Astrocyte (in vitro differentiated cells and primary cell): ENCODE measurements at regions not wholly inside any gene's neighbourhood (a gene's known extent, or its start where the extent isn't known, plus 50 kb on each side); places are given as distances from the start of the nearest gene placed in this dataset.

Experiments
- DNase-seq: peaks from one replicate; pipeline ENCODE4 v3.0.0-alpha.2; 2010; ENCODE audit warnings: low read depth
- FAIRE-seq: peaks from 2 replicates; lab custom pipeline; 2011; peaks lifted over from hg19 to GRCh38; lab: Jason Lieb, UNC
- H2AFZ ChIP-seq: 2 replicates; pipeline ENCODE4 v1.6.0; 2012; ENCODE audit warnings: low read depth, low read length, inconsistent platforms
- H3K27ac ChIP-seq: 2 replicates; pipeline ENCODE4 v1.5.1; 2011; ENCODE audit warnings: low read depth, low read length, inconsistent platforms
- H3K27me3 ChIP-seq: 2 replicates; pipeline ENCODE4 v1.6.0; 2011; ENCODE audit warnings: low read length, inconsistent platforms; ENCODE audit not compliant: insufficient read depth
- H3K36me3 ChIP-seq: 2 replicates; pipeline ENCODE4 v1.5.1; 2011; ENCODE audit warnings: low read length, inconsistent platforms; ENCODE audit not compliant: insufficient read depth
- H3K4me1 ChIP-seq: 2 replicates; pipeline ENCODE4 v1.5.1; 2011; ENCODE audit warnings: low read length, inconsistent platforms; ENCODE audit not compliant: insufficient read depth
- H3K4me2 ChIP-seq: 2 replicates; pipeline ENCODE4 v1.6.0; 2012; ENCODE audit warnings: low read length, inconsistent platforms
- H3K4me3 ChIP-seq: 2 replicates; pipeline ENCODE4 v1.5.1; 2011; ENCODE audit warnings: low read depth, mild to moderate bottlenecking, low read length, inconsistent platforms; ENCODE audit not compliant: insufficient read depth
- H3K79me2 ChIP-seq: 2 replicates; pipeline ENCODE4 v1.6.0; 2012; ENCODE audit warnings: mild to moderate bottlenecking, low read length, inconsistent platforms; ENCODE audit not compliant: insufficient read depth
- H3K9ac ChIP-seq: 2 replicates; pipeline ENCODE4 v1.6.0; 2012; ENCODE audit warnings: mild to moderate bottlenecking, low read length, inconsistent platforms
- H3K9me3 ChIP-seq: 2 replicates; pipeline ENCODE4 v1.5.1; 2012; ENCODE audit warnings: low read depth, mild to moderate bottlenecking, low read length, inconsistent platforms; ENCODE audit not compliant: insufficient read depth
- H4K20me1 ChIP-seq: 2 replicates; pipeline ENCODE4 v1.6.0; 2012; ENCODE audit warnings: low read length, inconsistent platforms; ENCODE audit not compliant: insufficient read depth
- H3K27ac Mint-ChIP-seq: one replicate; pipeline ENCODE4 v1.8.0; 2021; ENCODE audit warnings: mild to moderate bottlenecking, mixed read lengths; ENCODE audit not compliant: unreplicated experiment
- H3K27me3 Mint-ChIP-seq: one replicate; pipeline ENCODE4 v1.8.0; 2021; ENCODE audit warnings: low read depth, mixed read lengths; ENCODE audit not compliant: unreplicated experiment
- H3K36me3 Mint-ChIP-seq: one replicate; pipeline ENCODE4 v1.8.0; 2021; ENCODE audit warnings: low read depth, mixed read lengths; ENCODE audit not compliant: unreplicated experiment
- H3K4me1 Mint-ChIP-seq: one replicate; pipeline ENCODE4 v1.8.0; 2021; ENCODE audit warnings: low read depth, mixed read lengths; ENCODE audit not compliant: unreplicated experiment
- H3K4me3 Mint-ChIP-seq: one replicate; pipeline ENCODE4 v1.8.0; 2021; ENCODE audit warnings: mild to moderate bottlenecking, moderate library complexity, mixed read lengths; ENCODE audit not compliant: unreplicated experiment
- H3K9me3 Mint-ChIP-seq: one replicate; pipeline ENCODE4 v1.8.0; 2021; ENCODE audit warnings: mild to moderate bottlenecking, mixed read lengths; ENCODE audit not compliant: unreplicated experiment
- EZH2 ChIP-seq: IDR thresholded peaks from 2 replicates; pipeline ENCODE4 v1.6.1; 2012; ENCODE audit warnings: mild to moderate bottlenecking, low read length, inconsistent platforms; ENCODE audit not compliant: insufficient read depth
- TF ChIP-seq, protein P1 (sequence below): IDR thresholded peaks from 2 replicates; pipeline ENCODE4 v1.5.1; 2011; ENCODE audit warnings: low read depth, mild to moderate bottlenecking, inconsistent platforms, low read length, moderate library complexity; ENCODE audit not compliant: insufficient read depth

DNA sequence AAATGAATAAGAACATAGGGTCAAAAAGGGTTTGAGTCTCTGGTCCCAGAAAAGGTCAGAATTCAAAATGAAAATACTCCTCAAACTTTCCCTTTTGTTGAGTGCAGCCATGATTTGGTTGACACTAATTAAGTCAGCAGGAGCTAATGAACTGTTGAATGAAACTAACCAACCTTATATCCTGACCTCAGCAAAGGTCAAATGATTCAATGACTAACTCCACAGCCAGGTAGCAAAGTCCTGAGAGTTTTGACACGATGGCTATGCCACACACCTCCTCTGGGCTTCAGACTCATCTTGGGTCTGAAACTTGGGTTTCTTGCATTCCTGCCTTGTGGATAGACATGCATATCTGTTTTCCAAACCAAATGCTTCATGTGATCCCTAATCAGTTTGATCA is 172.3 kb downstream of the INO80D start:
- Histone ChIP-seq H3K4me1 (no peaks in the 10 kb centered on the region), H3K4me2 (no peak overlapping the region), H3K27ac (no peak overlapping the region), H3K9me3 (no peaks in the 10 kb centered on the region), H3K36me3 (no peaks in the 10 kb centered on the region), H3K9ac (no peak overlapping the region), H3K27me3 (peaks cover 12% of the 10 kb centered on the region), H4K20me1 (no peaks in the 10 kb centered on the region), H3K4me3 (no peak overlapping the region), H2AFZ (no peak overlapping the region), H3K79me2 (no peaks in the 10 kb centered on the region)
- FAIRE-seq (no peak), DNase-seq (no peak)
- Mint-ChIP-seq H3K4me3 (no peak overlapping the region), H3K9me3 (peaks cover 3% of the 10 kb centered on the region), H3K27me3 (peaks cover 11% of the 10 kb centered on the region), H3K27ac (no peak overlapping the region), H3K4me1 (no peaks in the 10 kb centered on the region), H3K36me3 (no peaks in the 10 kb centered on the region)
- TF ChIP-seq, protein P1, sequence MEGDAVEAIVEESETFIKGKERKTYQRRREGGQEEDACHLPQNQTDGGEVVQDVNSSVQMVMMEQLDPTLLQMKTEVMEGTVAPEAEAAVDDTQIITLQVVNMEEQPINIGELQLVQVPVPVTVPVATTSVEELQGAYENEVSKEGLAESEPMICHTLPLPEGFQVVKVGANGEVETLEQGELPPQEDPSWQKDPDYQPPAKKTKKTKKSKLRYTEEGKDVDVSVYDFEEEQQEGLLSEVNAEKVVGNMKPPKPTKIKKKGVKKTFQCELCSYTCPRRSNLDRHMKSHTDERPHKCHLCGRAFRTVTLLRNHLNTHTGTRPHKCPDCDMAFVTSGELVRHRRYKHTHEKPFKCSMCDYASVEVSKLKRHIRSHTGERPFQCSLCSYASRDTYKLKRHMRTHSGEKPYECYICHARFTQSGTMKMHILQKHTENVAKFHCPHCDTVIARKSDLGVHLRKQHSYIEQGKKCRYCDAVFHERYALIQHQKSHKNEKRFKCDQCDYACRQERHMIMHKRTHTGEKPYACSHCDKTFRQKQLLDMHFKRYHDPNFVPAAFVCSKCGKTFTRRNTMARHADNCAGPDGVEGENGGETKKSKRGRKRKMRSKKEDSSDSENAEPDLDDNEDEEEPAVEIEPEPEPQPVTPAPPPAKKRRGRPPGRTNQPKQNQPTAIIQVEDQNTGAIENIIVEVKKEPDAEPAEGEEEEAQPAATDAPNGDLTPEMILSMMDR, result no peak
- TF ChIP-seq EZH2, result no peak

DNA sequence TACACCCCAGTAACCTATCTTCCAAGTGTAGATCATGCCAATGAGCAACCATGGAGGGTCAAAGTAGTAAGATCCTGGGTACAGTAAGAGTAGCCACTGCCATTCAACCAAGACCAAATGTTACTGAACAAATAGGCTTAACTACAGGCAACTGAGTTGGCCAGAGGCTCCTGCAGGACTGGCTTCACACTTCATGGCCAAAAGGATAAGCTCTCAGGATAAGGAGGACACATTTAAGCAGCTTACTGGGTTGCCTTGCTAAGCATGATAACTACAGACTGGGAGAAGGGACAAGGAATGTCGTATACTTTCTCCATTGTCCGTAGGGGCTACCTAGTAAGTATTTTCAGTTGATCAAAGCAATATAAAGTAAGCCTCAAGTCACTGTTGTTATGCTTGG is 174.7 kb downstream of the INO80D start:
- no peak for DNase-seq
- Mint-ChIP-seq H3K9me3 (peaks cover 4% of the 10 kb centered on the region), H3K36me3 (no peaks in the 10 kb centered on the region), H3K4me1 (peaks cover 2% of the 10 kb centered on the region), H3K27ac (no peak overlapping the region), H3K27me3 (peaks cover 11% of the 10 kb centered on the region), H3K4me3 (no peak overlapping the region)
- H3K27ac ChIP-seq, result no peak overlapping the region
- no peak overlapping the region for H2AFZ ChIP-seq
- FAIRE-seq, result no peak
- H3K9ac ChIP-seq, result no peak overlapping the region
- H4K20me1 ChIP-seq, result no peaks in the 10 kb centered on the region
- H3K36me3 ChIP-seq, result no peaks in the 10 kb centered on the region
- TF ChIP-seq, protein P1, result no peak
- TF ChIP-seq EZH2, result no peak
- no peaks in the 10 kb centered on the region for H3K9me3 ChIP-seq
- H3K4me3 ChIP-seq, result no peak overlapping the region
- H3K4me1 ChIP-seq, result no peaks in the 10 kb centered on the region
- H3K27me3 ChIP-seq, result peaks cover 18% of the 10 kb centered on the region
- H3K4me2 ChIP-seq, result no peak overlapping the region
- H3K79me2 ChIP-seq, result no peaks in the 10 kb centered on the region

DNA sequence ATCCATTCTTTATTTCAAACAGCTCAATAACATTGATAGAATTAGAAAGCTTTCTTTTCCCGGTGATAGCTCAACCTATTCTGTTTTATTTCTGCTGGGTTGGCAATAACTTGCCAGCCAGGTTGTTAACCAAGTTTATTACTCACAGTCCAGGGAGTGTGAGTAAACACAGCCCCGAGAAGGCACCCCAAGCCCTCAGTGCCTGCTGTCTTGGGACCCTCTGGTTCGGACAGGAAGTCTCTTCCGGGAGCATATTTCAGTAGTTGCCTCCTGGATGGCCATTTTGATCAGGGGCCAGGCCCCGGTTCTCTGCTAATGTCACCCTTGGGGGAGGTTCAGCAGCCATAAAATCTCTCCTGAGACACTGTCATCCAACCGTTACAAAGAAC is 176.8 kb downstream of the INO80D start:
- Mint-ChIP-seq H3K27ac (no peak overlapping the region), H3K27me3 (peaks cover 17% of the 10 kb centered on the region), H3K36me3 (no peaks in the 10 kb centered on the region), H3K9me3 (peaks cover 4% of the 10 kb centered on the region), H3K4me1 (peaks cover 2% of the 10 kb centered on the region), H3K4me3 (no peak overlapping the region)
- H3K4me2 ChIP-seq, result no peak overlapping the region
- DNase-seq (no peak), FAIRE-seq (no peak)
- no peaks in the 10 kb centered on the region for H3K9me3 ChIP-seq
- H3K4me1 ChIP-seq, result no peaks in the 10 kb centered on the region
- no peak overlapping the region for H2AFZ ChIP-seq
- no peaks in the 10 kb centered on the region for H4K20me1 ChIP-seq
- H3K27me3 ChIP-seq, result peaks cover 14% of the 10 kb centered on the region
- H3K36me3 ChIP-seq, result no peaks in the 10 kb centered on the region
- TF ChIP-seq, protein P1, result no peak
- no peak for TF ChIP-seq EZH2
- no peak overlapping the region for H3K27ac ChIP-seq
- H3K79me2 ChIP-seq, result no peaks in the 10 kb centered on the region
- H3K9ac ChIP-seq, result no peak overlapping the region
- no peak overlapping the region for H3K4me3 ChIP-seq
